ENCODE measurements at regions not wholly inside any gene's neighbourhood (a gene's known extent, or its start where the extent isn't known, plus 50 kb on each side); places are given as distances from the start of the nearest gene placed in this dataset.

GRCh38 chr5:26430323-26430722 lies 608.1 kb downstream of the CDH9 start:
- ChIA-PET RAD21 (ENCODE audit: unreplicated experiment) (no interaction called here), POLR2A (no interaction called here), CTCF (no interaction called here), SMC1A (ENCODE audit: uncharacterized antibody, unreplicated experiment) (interaction anchor here (0.9 kb wide), 1 partner anchor 8 kb away, joined by 4 read pairs; no protein-coding TSS in a partner anchor)
- no peak overlapping the region for H3K27ac ChIP-seq (ENCODE audit: control insufficient read depth, insufficient read depth)
- ATAC-seq (no peak), DNase-seq (ENCODE audit: low read depth, low spot score) (no peak), FAIRE-seq (no peak)
- H3K4me2 ChIP-seq (ENCODE audit: control insufficient read depth, insufficient read depth): no peak overlapping the region
- in situ Hi-C loops (cut with MboI) (no loop called here), intact Hi-C loops (cut with micrococcal nuclease; ENCODE audit: unreplicated experiment) (no loop called here)
- no TSS peak for BruUV-seq (replicated peaks)
- H3K9me3 ChIP-seq (replicated peaks; ENCODE audit: control insufficient read depth, insufficient read depth, low read length): no peaks in the 10 kb centered on the region
- H2AFZ ChIP-seq (ENCODE audit: control insufficient read depth, low read depth, low read length): no peak overlapping the region
- no peaks in the 10 kb centered on the region for H3K27me3 ChIP-seq (replicated peaks in 1 of 2; ENCODE audit: control insufficient read depth in 2 of 2, insufficient read depth in 2 of 2, low read length in 1 of 2)
- TF ChIP-seq, protein P1, sequence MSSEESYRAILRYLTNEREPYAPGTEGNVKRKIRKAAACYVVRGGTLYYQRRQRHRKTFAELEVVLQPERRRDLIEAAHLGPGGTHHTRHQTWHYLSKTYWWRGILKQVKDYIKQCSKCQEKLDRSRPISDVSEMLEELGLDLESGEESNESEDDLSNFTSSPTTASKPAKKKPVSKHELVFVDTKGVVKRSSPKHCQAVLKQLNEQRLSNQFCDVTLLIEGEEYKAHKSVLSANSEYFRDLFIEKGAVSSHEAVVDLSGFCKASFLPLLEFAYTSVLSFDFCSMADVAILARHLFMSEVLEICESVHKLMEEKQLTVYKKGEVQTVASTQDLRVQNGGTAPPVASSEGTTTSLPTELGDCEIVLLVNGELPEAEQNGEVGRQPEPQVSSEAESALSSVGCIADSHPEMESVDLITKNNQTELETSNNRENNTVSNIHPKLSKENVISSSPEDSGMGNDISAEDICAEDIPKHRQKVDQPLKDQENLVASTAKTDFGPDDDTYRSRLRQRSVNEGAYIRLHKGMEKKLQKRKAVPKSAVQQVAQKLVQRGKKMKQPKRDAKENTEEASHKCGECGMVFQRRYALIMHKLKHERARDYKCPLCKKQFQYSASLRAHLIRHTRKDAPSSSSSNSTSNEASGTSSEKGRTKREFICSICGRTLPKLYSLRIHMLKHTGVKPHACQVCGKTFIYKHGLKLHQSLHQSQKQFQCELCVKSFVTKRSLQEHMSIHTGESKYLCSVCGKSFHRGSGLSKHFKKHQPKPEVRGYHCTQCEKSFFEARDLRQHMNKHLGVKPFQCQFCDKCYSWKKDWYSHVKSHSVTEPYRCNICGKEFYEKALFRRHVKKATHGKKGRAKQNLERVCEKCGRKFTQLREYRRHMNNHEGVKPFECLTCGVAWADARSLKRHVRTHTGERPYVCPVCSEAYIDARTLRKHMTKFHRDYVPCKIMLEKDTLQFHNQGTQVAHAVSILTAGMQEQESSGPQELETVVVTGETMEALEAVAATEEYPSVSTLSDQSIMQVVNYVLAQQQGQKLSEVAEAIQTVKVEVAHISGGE (CRISPR knock-in tag; IDR thresholded peaks at IDR 0.05): no peak
- no peak for TF ChIP-seq MEF2B (IDR thresholded peaks at IDR 0.05; ENCODE audit: partially characterized antibody, poor library complexity, severe bottlenecking)
- TF ChIP-seq E4F1 (IDR thresholded peaks at IDR 0.05; ENCODE audit: borderline replicate concordance, partially characterized antibody): no peak
- no peak for TF ChIP-seq SMAD5 (IDR thresholded peaks at IDR 0.05; ENCODE audit: low read depth)
- no peak for TF ChIP-seq NFIC (IDR thresholded peaks at IDR 0.05; ENCODE audit: low read depth, low read length)
- H3K36me3 ChIP-seq (ENCODE audit: control insufficient read depth in 2 of 2, insufficient read depth in 2 of 2, low read length in 1 of 2): no peaks in the 10 kb centered on the region
- H3K4me1 ChIP-seq (ENCODE audit: control insufficient read depth, insufficient read depth, low read length): no peaks in the 10 kb centered on the region
- H4K20me1 ChIP-seq (ENCODE audit: control insufficient read depth, insufficient read depth): no peaks in the 10 kb centered on the region
- no peak overlapping the region for H3K4me3 ChIP-seq
- 67% methylated on average over 2 of the region's 2 CpGs for WGBS (ENCODE audit: insufficient coverage, insufficient replicate concordance, low lambda C conversion rate, missing lambda C conversion rate)
- no peaks in the 10 kb centered on the region for H3K79me2 ChIP-seq (ENCODE audit: control insufficient read depth, insufficient read depth, low read length)
- no peak overlapping the region for H3K9ac ChIP-seq (ENCODE audit: control insufficient read depth, insufficient read depth, low read length)
